ENCODE measurements at regions not wholly inside any gene's neighbourhood (a gene's known extent, or its start where the extent isn't known, plus 50 kb on each side); places are given as distances from the start of the nearest gene placed in this dataset.

- TF ChIP-seq CTCF (conservative IDR thresholded peaks at IDR 0.05; ENCODE audit: low read depth in 2 of 2): no peak
- no peak for TF ChIP-seq POLR2AphosphoS5 (IDR thresholded peaks at IDR 0.05; ENCODE audit: low read depth)
- no peak for TF ChIP-seq EZH2 (IDR thresholded peaks at IDR 0.05; ENCODE audit: low read depth, unreplicated experiment)
- no peak for TF ChIP-seq EZH2phosphoT487 (IDR thresholded peaks at IDR 0.05; ENCODE audit: unreplicated experiment)
These were observed 508.8 kb upstream of the CELF4 start for GRCh38 chr18:38074298-38074876.

Measured in GM23338 (cell line).